DOHH2 (cell line): ENCODE measurements at regions not wholly inside any gene's neighbourhood (a gene's known extent, or its start where the extent isn't known, plus 50 kb on each side); places are given as distances from the start of the nearest gene placed in this dataset.

ENCODE experiments used
- H3F3A ChIP-seq: fragments of 200-600 bp; sonication (generic), shearing (Covaris generic); 2 replicates; pipeline ENCODE4 v1.6.0; 2016; ENCODE audit warnings: antibody characterized with exemption, mild to moderate bottlenecking; ENCODE audit not compliant: control insufficient read depth, insufficient read depth
- H3K27ac ChIP-seq: fragments of 200-600 bp; sonication (generic); 2 replicates; pipeline ENCODE4 v1.5.1; 2014; ENCODE audit warnings: low read depth, mild to moderate bottlenecking, low read length, moderate library complexity
- H3K27me3 ChIP-seq: fragments of 200-600 bp; sonication (generic); 2 replicates; pipeline ENCODE4 v1.6.1; 2014; ENCODE audit warnings: mild to moderate bottlenecking, low read length, mixed read lengths; ENCODE audit not compliant: control insufficient read depth
- H3K36me3 ChIP-seq: fragments of 200-600 bp; sonication (generic); 2 replicates; pipeline ENCODE4 v1.6.1; 2014; ENCODE audit warnings: mild to moderate bottlenecking, low read length, moderate library complexity, mixed read lengths; ENCODE audit not compliant: control insufficient read depth
- H3K4me1 ChIP-seq: fragments of 200-600 bp; sonication (generic); 2 replicates; pipeline ENCODE4 v1.6.1; 2014; ENCODE audit warnings: mild to moderate bottlenecking, low read length, mixed read lengths; ENCODE audit not compliant: control insufficient read depth
- H3K4me2 ChIP-seq: fragments of 200-600 bp; sonication (generic); 2 replicates; pipeline ENCODE4 v1.6.0; 2014; ENCODE audit warnings: mild to moderate bottlenecking, low read length, moderate library complexity
- H3K4me3 ChIP-seq: fragments of 200-600 bp; sonication (generic); 2 replicates; pipeline ENCODE4 v1.5.1; 2014; ENCODE audit warnings: mild to moderate bottlenecking, low read length, mixed read lengths
- H3K79me2 ChIP-seq: fragments of 200-600 bp; sonication (generic); 2 replicates; pipeline ENCODE4 v1.6.1; 2014; ENCODE audit warnings: mild to moderate bottlenecking, low read length, mixed read lengths; ENCODE audit not compliant: control insufficient read depth
- H3K9me2 ChIP-seq: fragments of 200-600 bp; sonication (generic); replicated peaks from 2 replicates; pipeline ENCODE4 v1.6.1; 2014; ENCODE audit warnings: mild to moderate bottlenecking, low read length, mixed read lengths; ENCODE audit not compliant: control insufficient read depth
- H3K9me3 ChIP-seq: fragments of 200-600 bp; sonication (generic); 2 replicates; pipeline ENCODE4 v1.6.1; 2014; ENCODE audit warnings: antibody characterized with exemption, low read length, mixed read lengths; ENCODE audit not compliant: control insufficient read depth, insufficient read depth
- H4K20me1 ChIP-seq: fragments of 200-600 bp; sonication (generic); 2 replicates; pipeline ENCODE4 v1.6.0; 2014; ENCODE audit warnings: low read depth, mild to moderate bottlenecking, antibody characterized with exemption, low read length, moderate library complexity; ENCODE audit not compliant: control insufficient read depth, insufficient read depth
- CTCF ChIP-seq: fragments of 200-600 bp; sonication (generic); IDR thresholded peaks from one replicate; pipeline ENCODE4 v1.5.1; 2014; ENCODE audit warnings: antibody characterized with exemption, mild to moderate bottlenecking, low read depth, low read length; ENCODE audit not compliant: poor library complexity, severe bottlenecking
- EZH2phosphoT487 ChIP-seq: fragments of 200-600 bp; sonication (generic); IDR thresholded peaks from 2 replicates; pipeline ENCODE4 v1.6.1; 2017; ENCODE audit warnings: borderline replicate concordance, mild to moderate bottlenecking, antibody characterized with exemption, low read length, moderate library complexity, mixed read lengths

GRCh38 chr5:159560088-159560487 is 229.8 kb upstream of the IL12B start:
- no peaks in the 10 kb centered on the region for H3K9me2 ChIP-seq
- H3K79me2 ChIP-seq: no peaks in the 10 kb centered on the region
- H3K36me3 ChIP-seq: no peaks in the 10 kb centered on the region
- no peaks in the 10 kb centered on the region for H3K9me3 ChIP-seq
- H3K4me2 ChIP-seq: no peak overlapping the region
- TF ChIP-seq EZH2phosphoT487 (no peak), CTCF (no peak)
- no peak overlapping the region for H3K4me3 ChIP-seq
- no peaks in the 10 kb centered on the region for H3F3A ChIP-seq
- no peaks in the 10 kb centered on the region for H4K20me1 ChIP-seq
- no peaks in the 10 kb centered on the region for H3K4me1 ChIP-seq
- no peak overlapping the region for H3K27ac ChIP-seq
- peaks cover 12% of the 10 kb centered on the region; the same call in 1 of the 2 replicates for H3K27me3 ChIP-seq

DNA sequence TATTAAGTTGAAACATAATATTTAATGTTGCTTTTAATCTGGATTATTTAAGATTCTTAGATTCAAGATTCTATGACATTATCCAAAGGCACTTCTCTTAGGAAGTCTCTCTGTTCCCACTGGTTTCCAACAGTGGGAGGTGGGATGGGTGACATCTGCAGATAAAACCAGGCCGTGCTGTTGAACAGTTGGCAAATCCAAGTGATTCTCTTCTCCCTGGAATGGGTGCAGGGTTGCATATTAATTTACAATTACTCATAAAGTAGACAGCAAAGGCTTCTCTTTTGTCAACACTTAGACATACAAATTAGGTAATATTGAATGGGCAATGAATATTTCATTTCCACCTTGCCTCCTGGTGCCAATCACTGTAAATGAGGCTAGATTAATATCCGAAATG is 233.7 kb upstream of the IL12B start:
- Histone ChIP-seq H3K4me2 (no peak overlapping the region), H3F3A (no peaks in the 10 kb centered on the region), H3K79me2 (no peaks in the 10 kb centered on the region), H3K36me3 (no peaks in the 10 kb centered on the region), H3K27ac (no peak overlapping the region), H3K9me2 (no peaks in the 10 kb centered on the region), H3K27me3 (peaks cover 15% of the 10 kb centered on the region; the same call in 1 of the 2 replicates), H3K4me3 (no peak overlapping the region), H4K20me1 (no peaks in the 10 kb centered on the region), H3K9me3 (no peaks in the 10 kb centered on the region), H3K4me1 (no peaks in the 10 kb centered on the region)
- TF ChIP-seq EZH2phosphoT487: no peak
- TF ChIP-seq CTCF: no peak

- Histone ChIP-seq H3K36me3 (no peaks in the 10 kb centered on the region), H3K4me1 (no peaks in the 10 kb centered on the region), H3K4me3 (no peak overlapping the region), H3K27ac (no peak overlapping the region), H3F3A (no peaks in the 10 kb centered on the region), H3K4me2 (no peak overlapping the region), H4K20me1 (no peaks in the 10 kb centered on the region), H3K9me2 (no peaks in the 10 kb centered on the region), H3K79me2 (no peaks in the 10 kb centered on the region), H3K27me3 (peaks cover 8% of the 10 kb centered on the region; the same call in 1 of the 2 replicates), H3K9me3 (no peaks in the 10 kb centered on the region)
- no peak for TF ChIP-seq EZH2phosphoT487
- no peak for TF ChIP-seq CTCF
These were observed 236.5 kb upstream of the IL12B start for GRCh38 chr5:159566832-159567231.
